ENCODE measurements at regions not wholly inside any gene's neighbourhood (a gene's known extent, or its start where the extent isn't known, plus 50 kb on each side); places are given as distances from the start of the nearest gene placed in this dataset.
"Not testable (repeated sequence)": the region's sequence is repeated elsewhere in the genome, so short reads cannot be mapped to it uniquely, and the experiment has no call there.

GRCh38 chr9:90204128-90204831 is 438.3 kb downstream of the DIRAS2 start:
- Mint-ChIP-seq H3K36me3 (ENCODE audit: insufficient read depth, unreplicated experiment) (no peaks in the 10 kb centered on the region), H3K27me3 (ENCODE audit: insufficient read depth, unreplicated experiment) (peaks cover 84% of the 10 kb centered on the region), H3K4me3 (ENCODE audit: unreplicated experiment) (no peak overlapping the region), H3K9me3 (ENCODE audit: unreplicated experiment) (no peaks in the 10 kb centered on the region), H3K27ac (ENCODE audit: low read depth, unreplicated experiment) (no peak overlapping the region), H3K4me1 (ENCODE audit: insufficient read depth, unreplicated experiment) (no peaks in the 10 kb centered on the region)
- no peak for TF ChIP-seq CTCF (IDR thresholded peaks at IDR 0.05; ENCODE audit: unreplicated experiment)
- DNase-seq (ENCODE audit: unreplicated experiment): no peak
- ChIA-PET CTCF (interaction anchor here (0.7 kb wide), 1 partner anchor 27 kb away, joined by 3 read pairs; no protein-coding TSS in a partner anchor), POLR2A (no interaction called here)
- BruUV-seq (replicated peaks): no TSS peak
- intact Hi-C loops (cut with micrococcal nuclease): no loop called here

GRCh38 chr9:90213045-90213444 is 429.6 kb downstream of the DIRAS2 start:
- DNase-seq (ENCODE audit: unreplicated experiment); H3K27ac Mint-ChIP-seq (ENCODE audit: low read depth, unreplicated experiment); H3K36me3 Mint-ChIP-seq (ENCODE audit: insufficient read depth, unreplicated experiment); BruUV-seq (replicated peaks); H3K4me3 Mint-ChIP-seq (ENCODE audit: unreplicated experiment); H3K9me3 Mint-ChIP-seq (ENCODE audit: unreplicated experiment); H3K4me1 Mint-ChIP-seq (ENCODE audit: insufficient read depth, unreplicated experiment); POLR2A ChIA-PET; intact Hi-C loops (cut with micrococcal nuclease): not testable (repeated sequence)
- H3K27me3 Mint-ChIP-seq (ENCODE audit: insufficient read depth, unreplicated experiment): peaks cover 83% of the 10 kb centered on the region
- CTCF ChIA-PET: interaction anchor here (0.6 to 0.7 kb wide), 2 partner anchors 615 to 1502 kb away, joined by 3 read pairs; no protein-coding TSS in a partner anchor

GRCh38 chr9:90219548-90220118 is 423.0 kb downstream of the DIRAS2 start:
- H3K27me3 Mint-ChIP-seq (ENCODE audit: insufficient read depth, unreplicated experiment): peaks cover 24% of the 10 kb centered on the region
- no peaks in the 10 kb centered on the region for H3K36me3 Mint-ChIP-seq (ENCODE audit: insufficient read depth, unreplicated experiment)
- TF ChIP-seq CTCF (IDR thresholded peaks at IDR 0.05; ENCODE audit: unreplicated experiment): peak; percentile 38
- H3K27ac Mint-ChIP-seq (ENCODE audit: low read depth, unreplicated experiment): no peak overlapping the region
- H3K4me3 Mint-ChIP-seq (ENCODE audit: unreplicated experiment): no peak overlapping the region
- DNase-seq (ENCODE audit: unreplicated experiment): peak; percentile 24
- H3K9me3 Mint-ChIP-seq (ENCODE audit: unreplicated experiment): no peaks in the 10 kb centered on the region
- H3K4me1 Mint-ChIP-seq (ENCODE audit: insufficient read depth, unreplicated experiment): no peaks in the 10 kb centered on the region
- POLR2A ChIA-PET: no interaction called here
- intact Hi-C loops (cut with micrococcal nuclease): loop anchor here (10.0 kb wide), 1 partner anchor 75 kb away; no protein-coding TSS in a partner anchor
- no TSS peak for BruUV-seq (replicated peaks)
- CTCF ChIA-PET: interaction anchor here (0.7 kb wide), 1 partner anchor 82 kb away, joined by 3 read pairs; no protein-coding TSS in a partner anchor

GRCh38 chr9:90221899-90222298 is 420.7 kb downstream of the DIRAS2 start:
- H3K27ac Mint-ChIP-seq (ENCODE audit: low read depth, unreplicated experiment); H3K27me3 Mint-ChIP-seq (ENCODE audit: insufficient read depth, unreplicated experiment); CTCF ChIA-PET; H3K4me1 Mint-ChIP-seq (ENCODE audit: insufficient read depth, unreplicated experiment); H3K36me3 Mint-ChIP-seq (ENCODE audit: insufficient read depth, unreplicated experiment); POLR2A ChIA-PET; H3K9me3 Mint-ChIP-seq (ENCODE audit: unreplicated experiment); H3K4me3 Mint-ChIP-seq (ENCODE audit: unreplicated experiment); DNase-seq (ENCODE audit: unreplicated experiment); BruUV-seq (replicated peaks): not testable (repeated sequence)
- intact Hi-C loops (cut with micrococcal nuclease): loop anchor here (10.0 kb wide), 1 partner anchor 77 kb away; no protein-coding TSS in a partner anchor

GRCh38 chr9:90226839-90227338 is 415.7 kb downstream of the DIRAS2 start:
- H3K9me3 Mint-ChIP-seq (ENCODE audit: unreplicated experiment); POLR2A ChIA-PET; H3K4me3 Mint-ChIP-seq (ENCODE audit: unreplicated experiment); H3K36me3 Mint-ChIP-seq (ENCODE audit: insufficient read depth, unreplicated experiment); H3K27ac Mint-ChIP-seq (ENCODE audit: low read depth, unreplicated experiment); H3K27me3 Mint-ChIP-seq (ENCODE audit: insufficient read depth, unreplicated experiment); H3K4me1 Mint-ChIP-seq (ENCODE audit: insufficient read depth, unreplicated experiment); BruUV-seq (replicated peaks): not testable (repeated sequence)
- CTCF ChIA-PET: interaction anchor here (1.0 to 2.4 kb wide), 5 partner anchors 9 to 545 kb away, joined by 3 to 8 read pairs (median 4); no protein-coding TSS in a partner anchor
- DNase-seq (ENCODE audit: unreplicated experiment): peak; percentile 52
- intact Hi-C loops (cut with micrococcal nuclease): loop anchor here (1.0 to 10.0 kb wide), 5 partner anchors 82 to 644 kb away; no protein-coding TSS in a partner anchor
- TF ChIP-seq CTCF (IDR thresholded peaks at IDR 0.05; ENCODE audit: unreplicated experiment): peak; percentile 89

GRCh38 chr9:90233081-90233480 is 409.5 kb downstream of the DIRAS2 start:
- H3K36me3 Mint-ChIP-seq (ENCODE audit: insufficient read depth, unreplicated experiment); H3K9me3 Mint-ChIP-seq (ENCODE audit: unreplicated experiment); DNase-seq (ENCODE audit: unreplicated experiment); intact Hi-C loops (cut with micrococcal nuclease); POLR2A ChIA-PET; H3K4me3 Mint-ChIP-seq (ENCODE audit: unreplicated experiment); H3K27ac Mint-ChIP-seq (ENCODE audit: low read depth, unreplicated experiment); H3K4me1 Mint-ChIP-seq (ENCODE audit: insufficient read depth, unreplicated experiment); BruUV-seq (replicated peaks); CTCF ChIA-PET: not testable (repeated sequence)
- H3K27me3 Mint-ChIP-seq (ENCODE audit: insufficient read depth, unreplicated experiment): peaks cover 25% of the 10 kb centered on the region

Data from MCF 10A (cell line).